HUES48 (cell line): ENCODE measurements at regions not wholly inside any gene's neighbourhood (a gene's known extent, or its start where the extent isn't known, plus 50 kb on each side); places are given as distances from the start of the nearest gene placed in this dataset.

ENCODE experiments used
- H3K27ac ChIP-seq: one replicate; pipeline ENCODE4 v1.7.0; 2013; ENCODE audit warnings: low read depth, low read length, inconsistent platforms
- H3K27me3 ChIP-seq: 2 replicates; pipeline ENCODE4 v1.6.1; 2013; ENCODE audit warnings: mild to moderate bottlenecking, low read length; ENCODE audit not compliant: control insufficient read depth, insufficient read depth
- H3K36me3 ChIP-seq: 2 replicates; pipeline ENCODE4 v1.6.1; 2013; ENCODE audit warnings: low read length; ENCODE audit not compliant: control insufficient read depth, insufficient read depth
- H3K4me1 ChIP-seq: 2 replicates; pipeline ENCODE4 v1.6.1; 2013; ENCODE audit warnings: mild to moderate bottlenecking, low read length; ENCODE audit not compliant: control insufficient read depth, insufficient read depth
- H3K4me3 ChIP-seq: 2 replicates; pipeline ENCODE4 v1.5.1; 2013; ENCODE audit warnings: mild to moderate bottlenecking, low read depth, low read length
- H3K9ac ChIP-seq: 2 replicates; pipeline ENCODE4 v1.6.1; 2013; ENCODE audit warnings: mild to moderate bottlenecking, low read depth, low read length, moderate library complexity
- H3K9me3 ChIP-seq: 2 replicates; pipeline ENCODE4 v1.6.1; 2013; ENCODE audit warnings: low read length; ENCODE audit not compliant: control insufficient read depth, insufficient read depth

GRCh38 chr3:145357453-145357852 lies 803.5 kb downstream of the PLOD2 start:
- no peaks in the 10 kb centered on the region for H3K36me3 ChIP-seq
- H3K9ac ChIP-seq = no peak overlapping the region
- H3K4me3 ChIP-seq = no peak overlapping the region
- peaks cover 39% of the 10 kb centered on the region for H3K9me3 ChIP-seq
- no peaks in the 10 kb centered on the region for H3K4me1 ChIP-seq
- H3K27ac ChIP-seq = no peak overlapping the region
- H3K27me3 ChIP-seq = no peaks in the 10 kb centered on the region

- H3K36me3 ChIP-seq = no peaks in the 10 kb centered on the region
- H3K4me3 ChIP-seq = no peak overlapping the region
- no peak overlapping the region for H3K27ac ChIP-seq
- H3K9ac ChIP-seq = no peak overlapping the region
- no peaks in the 10 kb centered on the region for H3K27me3 ChIP-seq
- H3K4me1 ChIP-seq = no peaks in the 10 kb centered on the region
- peaks cover 28% of the 10 kb centered on the region for H3K9me3 ChIP-seq
Observed at GRCh38 chr3:145359040-145359439, 801.9 kb downstream of the PLOD2 start.

- Histone ChIP-seq H3K36me3 (no peaks in the 10 kb centered on the region), H3K27ac (no peak overlapping the region), H3K9ac (no peak overlapping the region), H3K27me3 (no peaks in the 10 kb centered on the region), H3K4me1 (no peaks in the 10 kb centered on the region), H3K4me3 (no peak overlapping the region), H3K9me3 (no peaks in the 10 kb centered on the region)
Observed at GRCh38 chr3:145368748-145369147, 792.2 kb downstream of the PLOD2 start.

- Histone ChIP-seq H3K36me3 (no peaks in the 10 kb centered on the region), H3K4me1 (no peaks in the 10 kb centered on the region), H3K27me3 (no peaks in the 10 kb centered on the region), H3K9me3 (no peaks in the 10 kb centered on the region), H3K27ac (no peak overlapping the region), H3K4me3 (no peak overlapping the region), H3K9ac (no peak overlapping the region)
Observed at GRCh38 chr3:145370870-145371269, 790.1 kb downstream of the PLOD2 start.

GRCh38 chr3:145377301-145377700 lies 783.7 kb downstream of the PLOD2 start:
- Histone ChIP-seq H3K36me3 (no peaks in the 10 kb centered on the region), H3K9ac (no peak overlapping the region), H3K4me1 (no peaks in the 10 kb centered on the region), H3K9me3 (no peaks in the 10 kb centered on the region), H3K27ac (no peak overlapping the region), H3K27me3 (no peaks in the 10 kb centered on the region), H3K4me3 (no peak overlapping the region)

GRCh38 chr3:145383416-145383815 lies 777.6 kb downstream of the PLOD2 start:
- no peaks in the 10 kb centered on the region for H3K36me3 ChIP-seq
- H3K9ac ChIP-seq = no peak overlapping the region
- H3K27ac ChIP-seq = no peak overlapping the region
- no peak overlapping the region for H3K4me3 ChIP-seq
- no peaks in the 10 kb centered on the region for H3K9me3 ChIP-seq
- H3K27me3 ChIP-seq = no peaks in the 10 kb centered on the region
- H3K4me1 ChIP-seq = no peaks in the 10 kb centered on the region

GRCh38 chr3:145384307-145384706 lies 776.7 kb downstream of the PLOD2 start:
- Histone ChIP-seq H3K9me3 (no peaks in the 10 kb centered on the region), H3K4me1 (no peaks in the 10 kb centered on the region), H3K4me3 (no peak overlapping the region), H3K27me3 (no peaks in the 10 kb centered on the region), H3K27ac (no peak overlapping the region), H3K9ac (no peak overlapping the region), H3K36me3 (no peaks in the 10 kb centered on the region)

- Histone ChIP-seq H3K27me3 (no peaks in the 10 kb centered on the region), H3K27ac (no peak overlapping the region), H3K4me3 (no peak overlapping the region), H3K4me1 (no peaks in the 10 kb centered on the region), H3K9ac (no peak overlapping the region), H3K36me3 (no peaks in the 10 kb centered on the region), H3K9me3 (peaks cover 8% of the 10 kb centered on the region; the same call in 1 of the 2 replicates)
Observed at GRCh38 chr3:145387211-145387610, 773.8 kb downstream of the PLOD2 start.

- Histone ChIP-seq H3K4me3 (no peak overlapping the region), H3K36me3 (no peaks in the 10 kb centered on the region), H3K9me3 (peaks cover 4% of the 10 kb centered on the region; the same call in 1 of the 2 replicates), H3K27ac (no peak overlapping the region), H3K27me3 (no peaks in the 10 kb centered on the region), H3K9ac (no peak overlapping the region), H3K4me1 (no peaks in the 10 kb centered on the region)
Observed at GRCh38 chr3:145395421-145395820, 765.6 kb downstream of the PLOD2 start.

- H3K4me1 ChIP-seq = no peaks in the 10 kb centered on the region
- H3K27ac ChIP-seq = no peak overlapping the region
- H3K9ac ChIP-seq = no peak overlapping the region
- no peak overlapping the region for H3K4me3 ChIP-seq
- no peaks in the 10 kb centered on the region for H3K27me3 ChIP-seq
- H3K9me3 ChIP-seq = no peaks in the 10 kb centered on the region
- H3K36me3 ChIP-seq = no peaks in the 10 kb centered on the region
Observed at GRCh38 chr3:145411605-145412004, 749.4 kb downstream of the PLOD2 start.

GRCh38 chr3:145417678-145418077 lies 743.3 kb downstream of the PLOD2 start:
- Histone ChIP-seq H3K9ac (no peak overlapping the region), H3K4me1 (no peaks in the 10 kb centered on the region), H3K27ac (no peak overlapping the region), H3K27me3 (no peaks in the 10 kb centered on the region), H3K4me3 (no peak overlapping the region), H3K36me3 (no peaks in the 10 kb centered on the region), H3K9me3 (no peaks in the 10 kb centered on the region)

- no peak overlapping the region for H3K9ac ChIP-seq
- H3K4me3 ChIP-seq = no peak overlapping the region
- H3K9me3 ChIP-seq = no peaks in the 10 kb centered on the region
- H3K27ac ChIP-seq = no peak overlapping the region
- H3K36me3 ChIP-seq = no peaks in the 10 kb centered on the region
- no peaks in the 10 kb centered on the region for H3K4me1 ChIP-seq
- no peaks in the 10 kb centered on the region for H3K27me3 ChIP-seq
Observed at GRCh38 chr3:145422556-145422955, 738.4 kb downstream of the PLOD2 start.
